SK-N-MC (cell line): ENCODE measurements at regions not wholly inside any gene's neighbourhood (a gene's known extent, or its start where the extent isn't known, plus 50 kb on each side); places are given as distances from the start of the nearest gene placed in this dataset.

Experiments used
- EZH2 ChIP-seq: fragments of 200-600 bp; sonication (generic); IDR thresholded peaks from one replicate; pipeline ENCODE4 v1.6.1; 2017; ENCODE audit warnings: antibody characterized with exemption
- FOXP2 ChIP-seq: optimal IDR thresholded peaks from 2 replicates; pipeline ENCODE3; 2011; ENCODE audit warnings: mild to moderate bottlenecking, moderate library complexity; ENCODE audit not compliant: insufficient read depth; ENCODE audit errors: extremely low read length, control extremely low read depth
- POLR2AphosphoS5 ChIP-seq: IDR thresholded peaks from 2 replicates; pipeline ENCODE4 v1.6.1; 2012; ENCODE audit warnings: mild to moderate bottlenecking, low read depth, low read length, borderline replicate concordance

DNA sequence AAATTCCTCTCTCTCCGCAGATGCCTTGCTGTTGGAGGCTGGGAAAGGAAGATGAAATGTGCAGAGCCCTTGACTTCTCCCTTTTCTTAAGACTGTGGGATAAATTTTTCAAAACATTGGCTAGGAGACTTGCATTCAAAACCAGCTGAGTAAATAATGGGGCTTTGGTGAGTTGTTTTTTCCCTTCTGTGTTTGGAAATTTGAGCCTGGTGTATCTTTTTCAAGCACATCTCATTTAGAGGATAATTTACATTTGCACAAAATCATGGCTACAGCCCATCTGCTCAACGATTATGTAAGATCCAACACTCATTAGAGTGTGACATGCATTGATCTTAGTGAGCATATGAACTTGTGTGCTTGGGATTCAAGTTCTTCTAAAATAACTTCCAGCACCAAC is 112.1 kb upstream of the ATP8B1 start:
- TF ChIP-seq POLR2AphosphoS5: no peak
- no peak for TF ChIP-seq EZH2
- TF ChIP-seq FOXP2: no peak
